H1 (cell line): ENCODE measurements at regions not wholly inside any gene's neighbourhood (a gene's known extent, or its start where the extent isn't known, plus 50 kb on each side); places are given as distances from the start of the nearest gene placed in this dataset.

Experiments
- CEBPB ChIP-seq: IDR thresholded peaks from 2 replicates; pipeline ENCODE4 v1.6.1; 2012; ENCODE audit warnings: low read depth, low read length
- CTCF ChIP-seq, 3 experiments: IDR thresholded peaks; 1 replicate in 2 of 3; 2 replicates in 1 of 3; pipeline versions ENCODE4 v1.5.1 to v1.6.1; 2011; ENCODE audit warnings: low read length in 3 of 3, mild to moderate bottlenecking in 3 of 3, inconsistent platforms in 2 of 3, low read depth in 1 of 3, moderate library complexity in 1 of 3; ENCODE audit not compliant: insufficient read depth in 1 of 3; ENCODE audit errors: control extremely low read depth in 1 of 3
- POU5F1 ChIP-seq: IDR thresholded peaks from 2 replicates; pipeline ENCODE4 v1.6.1; 2011; ENCODE audit warnings: low read depth, mild to moderate bottlenecking, low read length, moderate library complexity

GRCh38 chr9:77099388-77099787, 77.9 kb upstream of the VPS13A start:
- TF ChIP-seq CEBPB = no peak
- TF ChIP-seq POU5F1 = no peak
- no peak for TF ChIP-seq CTCF (IDR thresholded peaks at IDR 0.05; ENCODE audit: control extremely low read depth in 1 of 3, insufficient read depth in 1 of 3, low read depth in 1 of 3, low read length in 3 of 3)
